Stomach (tissue), 8 donors: ENCODE measurements at regions not wholly inside any gene's neighbourhood (a gene's known extent, or its start where the extent isn't known, plus 50 kb on each side); places are given as distances from the start of the nearest gene placed in this dataset.

Experiments
- DNase-seq, 2 donors: peaks; one replicate each; pipeline versions ENCODE4 v3.0.0 to v3.0.0-alpha.2; 2013 to 2019
- H3K27ac ChIP-seq, 5 donors: fragments of 200-600 bp in 4 of 5; sonication (generic) in 4 of 5; one replicate each; pipeline ENCODE4 v1.5.1; 2013 to 2019; ENCODE audit warnings: mild to moderate bottlenecking in 1 of 5, moderate library complexity in 1 of 5
- H3K27me3 ChIP-seq, 3 donors: fragments of 200-600 bp; sonication (generic); one replicate each; pipeline ENCODE4 v1.5.1; 2017 to 2019; ENCODE audit warnings: mixed run types in 1 of 3
- H3K36me3 ChIP-seq, 4 donors: fragments of 200-600 bp; sonication (generic); 1 replicate in 3 of 4; 2 replicates in 1 of 4; pipeline ENCODE4 v1.5.1; 2016 to 2019
- H3K4me1 ChIP-seq, 4 donors: fragments of 200-600 bp; sonication (generic); one replicate each; pipeline ENCODE4 v1.5.1; 2016 to 2019
- H3K4me3 ChIP-seq, 4 donors: fragments of 200-600 bp; sonication (generic) in 3 of 4; one replicate each; pipeline ENCODE4 v1.5.1; 2016 to 2019; ENCODE audit warnings: mild to moderate bottlenecking in 1 of 4
- H3K9me3 ChIP-seq, 4 donors: fragments of 200-600 bp; sonication (generic); one replicate each; pipeline ENCODE4 v1.5.1; 2016 to 2019
- CTCF ChIP-seq, 7 experiments: fragments of 450-650 bp in 4 of 7; fragments of 200-600 bp in 3 of 7; sonication (generic) in 3 of 7; IDR thresholded peaks; one replicate each; pipeline ENCODE4 v1.5.1; 2016 to 2019; ENCODE audit warnings: antibody characterized with exemption in 7 of 7, control low read depth in 2 of 7, mild to moderate bottlenecking in 1 of 7
- EP300 ChIP-seq: sonication (generic); formaldehyde crosslinking; IDR thresholded peaks from one replicate; pipeline ENCODE4 v1.6.1; 2017; ENCODE audit warnings: antibody characterized with exemption
- POLR2A ChIP-seq, 4 donors: fragments of 450-650 bp; IDR thresholded peaks; one replicate each; pipeline ENCODE4 v1.6.1; 2016; ENCODE audit warnings: antibody characterized with exemption in 4 of 4, control low read depth in 2 of 4, mild to moderate bottlenecking in 1 of 4, moderate library complexity in 1 of 4
- POLR2AphosphoS5 ChIP-seq, 3 donors: sonication (generic); formaldehyde crosslinking; IDR thresholded peaks; one replicate each; pipeline ENCODE4 v1.6.1; 2016; ENCODE audit warnings: antibody characterized with exemption in 3 of 3
- WGBS, 5 donors: extraction: QIAGEN DNeasy Blood & Tissue Kit in 3 of 5; methylation state at CpG; one replicate each; pipeline versions ENCODE4 v1.1.5 to v1.1.7; 2013 to 2018; 5-methylcytosine and 5-hydroxymethylcytosine counted together
- intact Hi-C: fragments of 100-400 bp; cut with DNase I; formaldehyde crosslinking; loops from one replicate; pipeline ENCODE4 v1.15.1; 2023; ENCODE audit warnings: low total_unique reads
- donor health status: healthy with polysubstance abuse.
- donor health status: Bipolar disorder and iron deficiency.
- donor health status: healthy.

GRCh38 chr11:2072551-2073261 is 66.5 kb downstream of the IGF2 start:
- DNase-seq = peak in 1 of 2 donors; percentile 24
- Histone ChIP-seq H3K4me1 (peaks cover 0 to 13% (median 9%) of the 10 kb centered on the region in 4 donors), H3K9me3 (peaks cover 0 to 6% (median 4%) of the 10 kb centered on the region in 4 donors), H3K27ac (no peak overlapping the region), H3K4me3 (no peak overlapping the region), H3K36me3 (no peaks in the 10 kb centered on the region), H3K27me3 (peaks cover 0 to 47% (median 0%) of the 10 kb centered on the region in 3 donors)
- intact Hi-C loops = no loop called here
- TF ChIP-seq EP300 (no peak), CTCF (IDR thresholded peaks at IDR 0.05) (no peak), POLR2AphosphoS5 (IDR thresholded peaks at IDR 0.05) (no peak), POLR2A (IDR thresholded peaks at IDR 0.05) (no peak)
- 76 to 93% (median 87%) methylated on average over 13 of the region's 13 CpGs for whole genome bisulfite sequencing, 5 donors

GRCh38 chr11:2071748-2072385 is 67.3 kb downstream of the IGF2 start:
- 78 to 89% (median 86%) methylated on average over 11 of the region's 11 CpGs for WGBS, 5 donors
- no peaks in the 10 kb centered on the region for H3K36me3 ChIP-seq
- intact Hi-C loops = no loop called here
- H3K27me3 ChIP-seq = peaks cover 0 to 56% (median 0%) of the 10 kb centered on the region in 3 donors
- H3K4me1 ChIP-seq = peaks cover 0 to 5% (median under 1%) of the 10 kb centered on the region in 4 donors
- peaks cover 0 to 8% (median 5%) of the 10 kb centered on the region in 4 donors for H3K9me3 ChIP-seq
- no peak overlapping the region for H3K27ac ChIP-seq
- H3K4me3 ChIP-seq = no peak overlapping the region
- DNase-seq = peak in 1 of 2 donors; percentile 9
- no peak for TF ChIP-seq CTCF (IDR thresholded peaks at IDR 0.05)
- no peak for TF ChIP-seq POLR2A (IDR thresholded peaks at IDR 0.05)
- TF ChIP-seq EP300 = no peak
- no peak for TF ChIP-seq POLR2AphosphoS5 (IDR thresholded peaks at IDR 0.05)
